ENCODE measurements at regions not wholly inside any gene's neighbourhood (a gene's known extent, or its start where the extent isn't known, plus 50 kb on each side); places are given as distances from the start of the nearest gene placed in this dataset.

DNA sequence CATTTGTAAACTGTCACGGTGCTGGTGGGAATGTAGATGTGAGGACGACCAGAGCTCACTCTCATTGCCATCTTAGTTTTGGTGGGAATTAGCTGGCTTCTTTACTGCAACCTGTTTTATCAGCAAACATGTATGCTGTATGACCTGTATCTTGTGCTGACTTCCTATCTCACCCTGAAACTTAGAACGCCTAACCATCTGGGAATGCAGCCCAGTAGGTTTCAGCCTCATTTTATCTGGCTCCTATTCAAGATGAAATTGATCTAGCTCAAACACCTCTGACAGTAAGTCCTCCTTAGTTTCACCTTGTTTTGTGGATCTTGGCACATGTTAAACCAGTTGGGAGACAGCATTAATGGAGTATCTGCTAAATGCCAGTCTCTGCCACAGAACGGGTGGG, 174.6 kb downstream of the HLX start:
- Histone ChIP-seq H4K20me1 (ENCODE audit: insufficient read depth) (no peaks in the 10 kb centered on the region), H3K4me1 (ENCODE audit: control insufficient read depth in 1 of 2, insufficient read depth in 2 of 2, low read depth in 1 of 2, low read length in 1 of 2) (no peaks in the 10 kb centered on the region), H3F3A (replicated peaks; ENCODE audit: insufficient read depth) (no peaks in the 10 kb centered on the region), H3K36me3 (replicated peaks in 1 of 2; ENCODE audit: control insufficient read depth in 1 of 2, insufficient read depth in 2 of 2, low read length in 1 of 2) (no peaks in the 10 kb centered on the region), H3K27ac (ENCODE audit: low read depth in 2 of 2, low read length in 1 of 2) (no peak overlapping the region), H3K4me2 (no peak overlapping the region), H3K27me3 (ENCODE audit: insufficient read depth) (no peaks in the 10 kb centered on the region), H3K4me3 (ENCODE audit: low read depth in 2 of 2, low read length in 1 of 2) (no peak overlapping the region), H3K79me2 (ENCODE audit: insufficient read depth) (no peaks in the 10 kb centered on the region), H2AFZ (ENCODE audit: low read depth) (no peak overlapping the region), H3K9ac (no peak overlapping the region), H3K9me3 (0 out of 2 replicates have a peak, but pooled peaks cover 5% of the 10 kb centered on the region), H3K9me2 (no peaks in the 10 kb centered on the region)
- TF ChIP-seq, protein P1, sequence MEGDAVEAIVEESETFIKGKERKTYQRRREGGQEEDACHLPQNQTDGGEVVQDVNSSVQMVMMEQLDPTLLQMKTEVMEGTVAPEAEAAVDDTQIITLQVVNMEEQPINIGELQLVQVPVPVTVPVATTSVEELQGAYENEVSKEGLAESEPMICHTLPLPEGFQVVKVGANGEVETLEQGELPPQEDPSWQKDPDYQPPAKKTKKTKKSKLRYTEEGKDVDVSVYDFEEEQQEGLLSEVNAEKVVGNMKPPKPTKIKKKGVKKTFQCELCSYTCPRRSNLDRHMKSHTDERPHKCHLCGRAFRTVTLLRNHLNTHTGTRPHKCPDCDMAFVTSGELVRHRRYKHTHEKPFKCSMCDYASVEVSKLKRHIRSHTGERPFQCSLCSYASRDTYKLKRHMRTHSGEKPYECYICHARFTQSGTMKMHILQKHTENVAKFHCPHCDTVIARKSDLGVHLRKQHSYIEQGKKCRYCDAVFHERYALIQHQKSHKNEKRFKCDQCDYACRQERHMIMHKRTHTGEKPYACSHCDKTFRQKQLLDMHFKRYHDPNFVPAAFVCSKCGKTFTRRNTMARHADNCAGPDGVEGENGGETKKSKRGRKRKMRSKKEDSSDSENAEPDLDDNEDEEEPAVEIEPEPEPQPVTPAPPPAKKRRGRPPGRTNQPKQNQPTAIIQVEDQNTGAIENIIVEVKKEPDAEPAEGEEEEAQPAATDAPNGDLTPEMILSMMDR (IDR thresholded peaks at IDR 0.05) = no peak
- TF ChIP-seq, protein P2, sequence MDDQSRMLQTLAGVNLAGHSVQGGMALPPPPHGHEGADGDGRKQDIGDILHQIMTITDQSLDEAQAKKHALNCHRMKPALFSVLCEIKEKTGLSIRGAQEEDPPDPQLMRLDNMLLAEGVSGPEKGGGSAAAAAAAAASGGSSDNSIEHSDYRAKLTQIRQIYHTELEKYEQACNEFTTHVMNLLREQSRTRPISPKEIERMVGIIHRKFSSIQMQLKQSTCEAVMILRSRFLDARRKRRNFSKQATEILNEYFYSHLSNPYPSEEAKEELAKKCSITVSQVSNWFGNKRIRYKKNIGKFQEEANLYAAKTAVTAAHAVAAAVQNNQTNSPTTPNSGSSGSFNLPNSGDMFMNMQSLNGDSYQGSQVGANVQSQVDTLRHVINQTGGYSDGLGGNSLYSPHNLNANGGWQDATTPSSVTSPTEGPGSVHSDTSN (IDR thresholded peaks at IDR 0.05) = no peak
- no peak for TF ChIP-seq GATA2 (CRISPR knock-in tag; IDR thresholded peaks at IDR 0.05)
- POLR2A ChIA-PET = no interaction called here
- WGBS (ENCODE audit: low lambda C conversion rate) = 76% methylated on average over 4 of the region's 4 CpGs
- no peak for DNase-seq
- CTCF ChIA-PET = no interaction called here

DNA sequence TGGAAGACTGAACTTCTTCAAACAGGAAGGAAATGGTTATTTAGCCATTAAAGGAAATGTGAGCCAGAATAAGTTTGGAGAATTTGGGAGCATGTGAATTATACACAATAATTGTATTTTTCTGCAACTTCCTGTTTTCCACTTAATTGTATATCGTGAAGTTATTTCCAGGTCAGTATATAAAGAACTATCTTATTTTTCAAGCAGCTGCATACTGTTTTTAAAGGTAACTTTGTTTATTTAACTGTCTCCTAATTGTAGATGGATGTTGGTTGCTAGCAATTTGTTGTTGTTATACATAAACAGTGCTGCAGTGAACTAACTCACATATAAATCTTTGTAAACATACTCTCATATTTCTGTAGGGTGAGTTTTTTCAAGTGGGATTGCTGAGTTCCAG, 180.3 kb downstream of the HLX start:
- TF ChIP-seq, protein P3, sequence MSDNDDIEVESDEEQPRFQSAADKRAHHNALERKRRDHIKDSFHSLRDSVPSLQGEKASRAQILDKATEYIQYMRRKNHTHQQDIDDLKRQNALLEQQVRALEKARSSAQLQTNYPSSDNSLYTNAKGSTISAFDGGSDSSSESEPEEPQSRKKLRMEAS (IDR thresholded peaks at IDR 0.05; ENCODE audit: low read depth) = no peak
- TF ChIP-seq NFIC (IDR thresholded peaks at IDR 0.05; ENCODE audit: borderline replicate concordance) (no peak), POLR2AphosphoS5 (IDR thresholded peaks at IDR 0.05; ENCODE audit: low read depth, low read length) (no peak), MXI1 (IDR thresholded peaks at IDR 0.05; ENCODE audit: low read depth, low read length) (no peak), RAD21 (IDR thresholded peaks at IDR 0.05; ENCODE audit: low read length) (no peak), GATA2 (CRISPR knock-in tag; IDR thresholded peaks at IDR 0.05) (no peak), GABPA (IDR thresholded peaks at IDR 0.05; ENCODE audit: low read depth) (no peak), FOSL2 (IDR thresholded peaks at IDR 0.05; ENCODE audit: borderline replicate concordance, low read depth) (no peak), NRF1 (IDR thresholded peaks at IDR 0.05; ENCODE audit: low read depth, low read length) (no peak), YY1 (IDR thresholded peaks at IDR 0.05; ENCODE audit: low read depth) (no peak), SIN3A (IDR thresholded peaks at IDR 0.05; ENCODE audit: borderline replicate concordance, low read depth, low read length) (no peak), TAF1 (IDR thresholded peaks at IDR 0.05; ENCODE audit: borderline replicate concordance, low read depth, low read length) (no peak), EZH2phosphoT487 (IDR thresholded peaks at IDR 0.05; ENCODE audit: borderline replicate concordance, low read depth) (no peak), ELF1 (IDR thresholded peaks at IDR 0.05) (no peak), FOXJ3 (CRISPR knock-in tag; IDR thresholded peaks at IDR 0.05) (no peak), TCF12 (IDR thresholded peaks at IDR 0.05) (no peak), JUND (IDR thresholded peaks at IDR 0.05) (no peak)
- TF ChIP-seq, protein P4, sequence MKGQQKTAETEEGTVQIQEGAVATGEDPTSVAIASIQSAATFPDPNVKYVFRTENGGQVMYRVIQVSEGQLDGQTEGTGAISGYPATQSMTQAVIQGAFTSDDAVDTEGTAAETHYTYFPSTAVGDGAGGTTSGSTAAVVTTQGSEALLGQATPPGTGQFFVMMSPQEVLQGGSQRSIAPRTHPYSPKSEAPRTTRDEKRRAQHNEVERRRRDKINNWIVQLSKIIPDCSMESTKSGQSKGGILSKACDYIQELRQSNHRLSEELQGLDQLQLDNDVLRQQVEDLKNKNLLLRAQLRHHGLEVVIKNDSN (IDR thresholded peaks at IDR 0.05; ENCODE audit: borderline replicate concordance, low read depth) = no peak
- TF ChIP-seq, protein P5, sequence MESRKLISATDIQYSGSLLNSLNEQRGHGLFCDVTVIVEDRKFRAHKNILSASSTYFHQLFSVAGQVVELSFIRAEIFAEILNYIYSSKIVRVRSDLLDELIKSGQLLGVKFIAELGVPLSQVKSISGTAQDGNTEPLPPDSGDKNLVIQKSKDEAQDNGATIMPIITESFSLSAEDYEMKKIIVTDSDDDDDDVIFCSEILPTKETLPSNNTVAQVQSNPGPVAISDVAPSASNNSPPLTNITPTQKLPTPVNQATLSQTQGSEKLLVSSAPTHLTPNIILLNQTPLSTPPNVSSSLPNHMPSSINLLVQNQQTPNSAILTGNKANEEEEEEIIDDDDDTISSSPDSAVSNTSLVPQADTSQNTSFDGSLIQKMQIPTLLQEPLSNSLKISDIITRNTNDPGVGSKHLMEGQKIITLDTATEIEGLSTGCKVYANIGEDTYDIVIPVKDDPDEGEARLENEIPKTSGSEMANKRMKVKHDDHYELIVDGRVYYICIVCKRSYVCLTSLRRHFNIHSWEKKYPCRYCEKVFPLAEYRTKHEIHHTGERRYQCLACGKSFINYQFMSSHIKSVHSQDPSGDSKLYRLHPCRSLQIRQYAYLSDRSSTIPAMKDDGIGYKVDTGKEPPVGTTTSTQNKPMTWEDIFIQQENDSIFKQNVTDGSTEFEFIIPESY (IDR thresholded peaks at IDR 0.05; ENCODE audit: borderline replicate concordance, low read depth) = no peak
- no peak overlapping the region for H3K4me3 ChIP-seq (ENCODE audit: low read depth in 2 of 2, low read length in 1 of 2)
- WGBS (ENCODE audit: low lambda C conversion rate) = 94% methylated on average over 1 of the region's 1 CpG
- H3K36me3 ChIP-seq (replicated peaks in 1 of 2; ENCODE audit: control insufficient read depth in 1 of 2, insufficient read depth in 2 of 2, low read length in 1 of 2) = peaks cover 0 to 5% of the 10 kb centered on the region in 2 experiments
- H3K79me2 ChIP-seq (ENCODE audit: insufficient read depth) = no peaks in the 10 kb centered on the region
- no peak for DNase-seq
- no peaks in the 10 kb centered on the region for H3K27me3 ChIP-seq (ENCODE audit: insufficient read depth)
- no peak overlapping the region for H2AFZ ChIP-seq (ENCODE audit: low read depth)
- H3K4me2 ChIP-seq = no peak overlapping the region
- no peaks in the 10 kb centered on the region for H3F3A ChIP-seq (replicated peaks; ENCODE audit: insufficient read depth)
- no peaks in the 10 kb centered on the region for H3K9me2 ChIP-seq
- 0 out of 2 replicates have a peak, but pooled peaks cover 5% of the 10 kb centered on the region for H3K9me3 ChIP-seq
- ChIA-PET POLR2A (no interaction called here), CTCF (no interaction called here)
- H3K27ac ChIP-seq (ENCODE audit: low read depth in 2 of 2, low read length in 1 of 2) = no peak overlapping the region
- H3K4me1 ChIP-seq (ENCODE audit: control insufficient read depth in 1 of 2, insufficient read depth in 2 of 2, low read depth in 1 of 2, low read length in 1 of 2) = no peaks in the 10 kb centered on the region; a peak in 1 of 4 replicates
- H4K20me1 ChIP-seq (ENCODE audit: insufficient read depth) = no peaks in the 10 kb centered on the region
- H3K9ac ChIP-seq = no peak overlapping the region
